ENCODE measurements at regions not wholly inside any gene's neighbourhood (a gene's known extent, or its start where the extent isn't known, plus 50 kb on each side); places are given as distances from the start of the nearest gene placed in this dataset.

GRCh38 chr10:118925404-118926071, 104.0 kb upstream of the NANOS1 start:
- no peak overlapping the region for H3K4me3 ChIP-seq (ENCODE audit: low read depth, low read length)
- DNase-seq, result no peak
- no peak overlapping the region for H3K27ac ChIP-seq
- no peaks in the 10 kb centered on the region for H3K36me3 ChIP-seq (replicated peaks)
- no peaks in the 10 kb centered on the region for H3K27me3 ChIP-seq (replicated peaks)
- in situ Hi-C loops (cut with HindIII; ENCODE audit: low pct_ligation_motif_present, low sequenced_read_pairs), result no loop called here
- TF ChIP-seq, protein P1, sequence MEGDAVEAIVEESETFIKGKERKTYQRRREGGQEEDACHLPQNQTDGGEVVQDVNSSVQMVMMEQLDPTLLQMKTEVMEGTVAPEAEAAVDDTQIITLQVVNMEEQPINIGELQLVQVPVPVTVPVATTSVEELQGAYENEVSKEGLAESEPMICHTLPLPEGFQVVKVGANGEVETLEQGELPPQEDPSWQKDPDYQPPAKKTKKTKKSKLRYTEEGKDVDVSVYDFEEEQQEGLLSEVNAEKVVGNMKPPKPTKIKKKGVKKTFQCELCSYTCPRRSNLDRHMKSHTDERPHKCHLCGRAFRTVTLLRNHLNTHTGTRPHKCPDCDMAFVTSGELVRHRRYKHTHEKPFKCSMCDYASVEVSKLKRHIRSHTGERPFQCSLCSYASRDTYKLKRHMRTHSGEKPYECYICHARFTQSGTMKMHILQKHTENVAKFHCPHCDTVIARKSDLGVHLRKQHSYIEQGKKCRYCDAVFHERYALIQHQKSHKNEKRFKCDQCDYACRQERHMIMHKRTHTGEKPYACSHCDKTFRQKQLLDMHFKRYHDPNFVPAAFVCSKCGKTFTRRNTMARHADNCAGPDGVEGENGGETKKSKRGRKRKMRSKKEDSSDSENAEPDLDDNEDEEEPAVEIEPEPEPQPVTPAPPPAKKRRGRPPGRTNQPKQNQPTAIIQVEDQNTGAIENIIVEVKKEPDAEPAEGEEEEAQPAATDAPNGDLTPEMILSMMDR (IDR thresholded peaks at IDR 0.05; ENCODE audit: low read depth, low read length, missing control alignments), result no peak

DNA sequence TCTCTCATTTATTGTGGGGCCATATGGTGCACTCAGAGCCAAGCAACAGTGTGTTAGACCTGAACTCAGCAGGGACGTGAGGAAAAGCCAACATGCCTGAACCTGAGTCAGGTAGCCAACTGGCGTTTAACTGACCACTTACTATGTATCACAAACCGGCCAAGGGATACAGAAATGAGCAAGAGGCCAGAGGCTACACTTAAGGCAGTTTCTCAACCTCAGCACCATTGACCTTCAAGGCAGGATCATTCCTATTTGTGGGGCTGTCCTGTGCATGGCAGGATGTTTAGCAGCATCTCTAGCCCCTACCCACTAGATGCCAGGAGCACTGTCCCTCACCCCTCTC, 103.5 kb upstream of the NANOS1 start:
- Histone ChIP-seq H3K4me3 (ENCODE audit: low read depth, low read length) (no peak overlapping the region), H3K27me3 (replicated peaks) (no peaks in the 10 kb centered on the region), H3K27ac (no peak overlapping the region), H3K36me3 (replicated peaks) (no peaks in the 10 kb centered on the region)
- no peak for DNase-seq
- TF ChIP-seq, protein P1 (IDR thresholded peaks at IDR 0.05; ENCODE audit: low read depth, low read length, missing control alignments), result no peak
- in situ Hi-C loops (cut with HindIII; ENCODE audit: low pct_ligation_motif_present, low sequenced_read_pairs), result no loop called here

- Histone ChIP-seq H3K27me3 (replicated peaks) (no peaks in the 10 kb centered on the region), H3K4me3 (ENCODE audit: low read depth, low read length) (no peak overlapping the region), H3K27ac (no peak overlapping the region), H3K36me3 (replicated peaks) (no peaks in the 10 kb centered on the region)
- TF ChIP-seq, protein P1 (IDR thresholded peaks at IDR 0.05; ENCODE audit: low read depth, low read length, missing control alignments), result no peak
- in situ Hi-C loops (cut with HindIII; ENCODE audit: low pct_ligation_motif_present, low sequenced_read_pairs), result no loop called here
- no peak for DNase-seq
Observed at GRCh38 chr10:118926441-118926840, 103.1 kb upstream of the NANOS1 start.

DNA sequence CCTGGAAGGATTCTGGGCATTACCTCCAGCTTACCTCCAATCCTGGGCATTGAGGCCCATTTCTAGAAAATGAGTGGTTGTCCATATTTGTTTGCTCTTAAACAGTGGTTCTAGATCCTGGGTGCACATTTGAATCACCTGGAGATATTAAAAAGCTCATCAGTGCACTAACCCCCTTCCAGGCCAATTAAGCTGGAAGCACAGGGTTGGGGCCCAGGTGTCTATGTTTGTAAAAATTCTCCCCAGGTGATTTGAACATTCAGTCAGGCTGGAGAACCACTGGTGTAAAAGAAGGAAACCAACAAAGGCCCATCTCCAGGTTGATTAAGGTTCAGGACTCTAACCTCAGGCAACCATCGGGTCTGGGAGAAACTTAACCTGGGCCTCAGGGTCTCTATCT, 102.6 kb upstream of the NANOS1 start:
- Histone ChIP-seq H3K27me3 (replicated peaks) (no peaks in the 10 kb centered on the region), H3K27ac (no peak overlapping the region), H3K36me3 (replicated peaks) (no peaks in the 10 kb centered on the region), H3K4me3 (ENCODE audit: low read depth, low read length) (no peak overlapping the region)
- DNase-seq, result no peak
- TF ChIP-seq, protein P1 (IDR thresholded peaks at IDR 0.05; ENCODE audit: low read depth, low read length, missing control alignments), result no peak
- in situ Hi-C loops (cut with HindIII; ENCODE audit: low pct_ligation_motif_present, low sequenced_read_pairs), result no loop called here

- TF ChIP-seq, protein P1 (IDR thresholded peaks at IDR 0.05; ENCODE audit: low read depth, low read length, missing control alignments), result no peak
- in situ Hi-C loops (cut with HindIII; ENCODE audit: low pct_ligation_motif_present, low sequenced_read_pairs), result no loop called here
- DNase-seq, result no peak
- H3K36me3 ChIP-seq (replicated peaks), result no peaks in the 10 kb centered on the region
- H3K4me3 ChIP-seq (ENCODE audit: low read depth, low read length), result no peak overlapping the region
- no peak overlapping the region for H3K27ac ChIP-seq
- H3K27me3 ChIP-seq (replicated peaks), result no peaks in the 10 kb centered on the region
Observed at GRCh38 chr10:118927321-118927720, 102.2 kb upstream of the NANOS1 start.

GRCh38 chr10:118930614-118931013, 98.9 kb upstream of the NANOS1 start:
- H3K4me3 ChIP-seq (ENCODE audit: low read depth, low read length), result no peak overlapping the region
- H3K36me3 ChIP-seq (replicated peaks), result no peaks in the 10 kb centered on the region
- TF ChIP-seq, protein P1 (IDR thresholded peaks at IDR 0.05; ENCODE audit: low read depth, low read length, missing control alignments), result no peak
- DNase-seq, result no peak
- H3K27ac ChIP-seq, result no peak overlapping the region
- in situ Hi-C loops (cut with HindIII; ENCODE audit: low pct_ligation_motif_present, low sequenced_read_pairs), result no loop called here
- no peaks in the 10 kb centered on the region for H3K27me3 ChIP-seq (replicated peaks)
